Osteoblast (primary cell): ENCODE measurements at regions not wholly inside any gene's neighbourhood (a gene's known extent, or its start where the extent isn't known, plus 50 kb on each side); places are given as distances from the start of the nearest gene placed in this dataset.

Source experiments
- DNase-seq: peaks from one replicate; pipeline ENCODE4 v3.0.0; 2011; ENCODE audit warnings: low spot score, mixed read lengths; ENCODE audit not compliant: insufficient read length; ENCODE audit errors: missing footprints
- H2AFZ ChIP-seq: 2 replicates; pipeline ENCODE4 v1.6.0; 2011; ENCODE audit warnings: mild to moderate bottlenecking, low read length
- H3K27ac ChIP-seq: 2 replicates; pipeline ENCODE4 v1.5.1; 2011; ENCODE audit warnings: mild to moderate bottlenecking, low read depth, low read length, moderate library complexity
- H3K27me3 ChIP-seq: 2 replicates; pipeline ENCODE4 v1.6.0; 2012; ENCODE audit warnings: mild to moderate bottlenecking, control low read depth, inconsistent platforms, low read length, moderate library complexity; ENCODE audit not compliant: insufficient read depth
- H3K36me3 ChIP-seq: 2 replicates; pipeline ENCODE4 v1.5.1; 2011; ENCODE audit warnings: mild to moderate bottlenecking, low read length, control low read depth, moderate library complexity; ENCODE audit not compliant: insufficient read depth
- H3K4me1 ChIP-seq: 2 replicates; pipeline ENCODE4 v1.5.1; 2011; ENCODE audit warnings: mild to moderate bottlenecking, low read length, control low read depth, moderate library complexity; ENCODE audit not compliant: insufficient read depth
- H3K4me2 ChIP-seq: 2 replicates; pipeline ENCODE4 v1.6.0; 2011; ENCODE audit warnings: mild to moderate bottlenecking, low read length; ENCODE audit not compliant: insufficient read depth
- H3K4me3 ChIP-seq: fragments of 200-600 bp; sonication (generic); 3 replicates; pipeline ENCODE4 v1.5.1; 2012; ENCODE audit warnings: mild to moderate bottlenecking, low read length, inconsistent platforms; ENCODE audit not compliant: insufficient read depth
- H3K79me2 ChIP-seq: 2 replicates; pipeline ENCODE4 v1.6.0; 2012; ENCODE audit warnings: mild to moderate bottlenecking, low read length, control low read depth, inconsistent platforms; ENCODE audit not compliant: insufficient read depth
- H3K9me3 ChIP-seq: 2 replicates; pipeline ENCODE4 v1.5.1; 2011; ENCODE audit warnings: low read depth, low read length, control low read depth
- H4K20me1 ChIP-seq: 2 replicates; pipeline ENCODE4 v1.6.0; 2012; ENCODE audit warnings: mild to moderate bottlenecking, low read length, control low read depth; ENCODE audit not compliant: insufficient read depth
- TF ChIP-seq, protein P1 (sequence below): IDR thresholded peaks from 2 replicates; pipeline ENCODE4 v1.5.1; 2011; ENCODE audit warnings: mild to moderate bottlenecking, low read depth, low read length, moderate library complexity; ENCODE audit errors: extremely low read depth

DNA sequence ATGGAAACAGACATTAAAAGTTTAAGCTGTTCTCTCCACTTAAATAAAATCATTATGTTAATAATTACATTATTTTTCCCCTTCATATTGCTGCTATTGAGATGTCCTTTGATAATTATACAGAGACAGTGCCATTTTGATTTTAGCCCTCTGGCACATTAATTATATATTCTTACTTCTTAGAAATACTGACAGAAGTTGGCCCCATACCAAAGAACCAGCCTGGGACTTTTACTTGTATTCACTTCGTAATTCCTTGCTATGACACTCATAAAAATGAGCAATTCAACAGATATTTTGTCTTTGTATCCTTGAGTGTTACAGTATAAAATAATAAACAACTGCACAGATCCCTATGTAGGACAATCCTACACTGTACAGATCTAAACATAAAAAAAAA, 743.7 kb downstream of the TBC1D32 start:
- TF ChIP-seq, protein P1, sequence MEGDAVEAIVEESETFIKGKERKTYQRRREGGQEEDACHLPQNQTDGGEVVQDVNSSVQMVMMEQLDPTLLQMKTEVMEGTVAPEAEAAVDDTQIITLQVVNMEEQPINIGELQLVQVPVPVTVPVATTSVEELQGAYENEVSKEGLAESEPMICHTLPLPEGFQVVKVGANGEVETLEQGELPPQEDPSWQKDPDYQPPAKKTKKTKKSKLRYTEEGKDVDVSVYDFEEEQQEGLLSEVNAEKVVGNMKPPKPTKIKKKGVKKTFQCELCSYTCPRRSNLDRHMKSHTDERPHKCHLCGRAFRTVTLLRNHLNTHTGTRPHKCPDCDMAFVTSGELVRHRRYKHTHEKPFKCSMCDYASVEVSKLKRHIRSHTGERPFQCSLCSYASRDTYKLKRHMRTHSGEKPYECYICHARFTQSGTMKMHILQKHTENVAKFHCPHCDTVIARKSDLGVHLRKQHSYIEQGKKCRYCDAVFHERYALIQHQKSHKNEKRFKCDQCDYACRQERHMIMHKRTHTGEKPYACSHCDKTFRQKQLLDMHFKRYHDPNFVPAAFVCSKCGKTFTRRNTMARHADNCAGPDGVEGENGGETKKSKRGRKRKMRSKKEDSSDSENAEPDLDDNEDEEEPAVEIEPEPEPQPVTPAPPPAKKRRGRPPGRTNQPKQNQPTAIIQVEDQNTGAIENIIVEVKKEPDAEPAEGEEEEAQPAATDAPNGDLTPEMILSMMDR: no peak
- Histone ChIP-seq H3K27ac (no peak overlapping the region), H2AFZ (no peak overlapping the region), H3K79me2 (no peaks in the 10 kb centered on the region), H3K27me3 (no peaks in the 10 kb centered on the region), H3K4me1 (no peaks in the 10 kb centered on the region), H3K4me3 (no peak overlapping the region), H3K36me3 (no peaks in the 10 kb centered on the region), H4K20me1 (no peaks in the 10 kb centered on the region), H3K4me2 (no peak overlapping the region), H3K9me3 (no peaks in the 10 kb centered on the region)
- DNase-seq: no peak

DNA sequence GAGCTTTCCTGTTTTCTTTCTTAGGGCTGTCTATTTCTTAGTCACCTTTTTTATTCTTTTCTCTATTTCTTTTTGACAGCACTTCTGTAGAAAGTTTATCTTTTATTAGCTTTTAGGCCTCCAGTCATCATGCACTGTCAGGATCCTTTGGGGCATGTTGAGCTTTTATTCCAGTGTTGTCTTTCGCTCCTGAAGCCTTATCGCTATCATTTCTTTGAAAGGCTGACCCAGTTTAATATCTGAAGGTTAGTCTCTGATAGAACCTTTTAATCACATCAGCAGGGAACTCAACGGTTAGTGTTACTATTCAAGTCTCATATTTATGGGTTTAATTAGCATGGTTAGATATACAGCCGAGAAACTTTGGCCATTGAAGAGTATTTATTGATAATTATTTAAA, 745.9 kb downstream of the TBC1D32 start:
- H4K20me1 ChIP-seq: no peaks in the 10 kb centered on the region
- no peaks in the 10 kb centered on the region for H3K36me3 ChIP-seq
- H3K79me2 ChIP-seq: no peaks in the 10 kb centered on the region
- no peak overlapping the region for H2AFZ ChIP-seq
- TF ChIP-seq, protein P1: no peak
- H3K27ac ChIP-seq: no peak overlapping the region
- no peaks in the 10 kb centered on the region for H3K4me1 ChIP-seq
- H3K4me2 ChIP-seq: no peak overlapping the region
- no peak for DNase-seq
- no peak overlapping the region for H3K4me3 ChIP-seq
- H3K27me3 ChIP-seq: no peaks in the 10 kb centered on the region
- no peaks in the 10 kb centered on the region for H3K9me3 ChIP-seq

DNA sequence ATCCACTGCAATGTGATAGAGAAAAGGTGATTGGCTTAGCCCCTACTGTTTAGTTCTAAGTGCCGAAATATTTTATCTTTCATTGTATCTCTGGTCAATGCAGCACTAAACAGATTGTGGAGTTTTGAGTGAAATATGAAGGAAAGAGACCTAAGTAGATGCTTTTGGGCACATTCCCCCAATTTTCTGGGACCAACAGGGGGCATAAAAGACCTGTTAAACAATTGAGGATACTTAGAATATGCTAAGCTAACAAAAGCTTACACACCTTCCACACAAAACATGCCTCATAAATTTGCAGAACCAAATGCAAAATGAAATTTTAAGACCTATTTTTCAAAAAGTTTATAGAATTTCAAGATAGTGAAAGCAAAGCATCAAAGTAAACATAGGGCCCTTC, 746.9 kb downstream of the TBC1D32 start:
- Histone ChIP-seq H3K9me3 (no peaks in the 10 kb centered on the region), H3K36me3 (no peaks in the 10 kb centered on the region), H3K27me3 (no peaks in the 10 kb centered on the region), H3K4me2 (no peak overlapping the region), H2AFZ (no peak overlapping the region), H4K20me1 (no peaks in the 10 kb centered on the region), H3K4me3 (no peak overlapping the region), H3K27ac (no peak overlapping the region), H3K79me2 (no peaks in the 10 kb centered on the region), H3K4me1 (no peaks in the 10 kb centered on the region)
- TF ChIP-seq, protein P1: no peak
- DNase-seq: no peak

DNA sequence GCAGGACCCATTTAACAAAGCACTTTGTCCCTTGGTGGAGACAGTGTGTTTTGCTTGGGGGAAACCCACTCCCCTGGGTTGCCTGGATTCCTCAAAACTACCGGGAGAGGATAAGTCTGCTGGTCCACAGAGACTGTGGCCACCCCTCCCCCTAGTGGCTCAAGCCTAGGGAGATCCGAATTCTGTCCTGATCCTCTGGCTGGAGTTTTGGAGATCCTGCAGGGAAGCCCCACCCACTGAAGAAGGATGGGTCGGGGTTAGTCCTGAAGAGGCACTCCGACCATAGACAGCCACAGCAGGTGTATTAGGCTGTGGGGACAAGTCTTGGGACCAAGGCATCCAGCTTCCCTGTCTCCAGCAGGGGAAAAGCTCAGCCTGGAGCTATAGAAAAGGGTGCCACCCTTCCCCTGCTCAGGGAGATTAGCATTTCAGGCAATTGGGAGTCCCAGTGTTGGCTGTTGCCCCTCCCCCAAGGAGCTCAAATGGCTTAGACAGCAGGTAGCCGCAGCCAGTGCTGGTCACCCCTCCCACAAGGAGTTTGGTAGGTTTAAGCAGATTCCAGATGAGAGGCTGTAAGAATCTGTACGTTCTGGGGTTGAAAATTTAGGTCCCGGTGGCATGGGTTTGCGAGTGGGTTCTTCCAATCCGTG, 750.0 kb downstream of the TBC1D32 start:
- DNase-seq: no peak
- Histone ChIP-seq H3K4me3 (no peak overlapping the region), H3K27me3 (no peaks in the 10 kb centered on the region), H3K4me1 (no peaks in the 10 kb centered on the region), H3K27ac (no peak overlapping the region), H3K79me2 (no peaks in the 10 kb centered on the region), H4K20me1 (no peaks in the 10 kb centered on the region), H3K36me3 (no peaks in the 10 kb centered on the region), H3K9me3 (no peaks in the 10 kb centered on the region), H3K4me2 (no peak overlapping the region), H2AFZ (no peak overlapping the region)
- TF ChIP-seq, protein P1: no peak
